Keratinocyte (primary cell): ENCODE measurements at regions not wholly inside any gene's neighbourhood (a gene's known extent, or its start where the extent isn't known, plus 50 kb on each side); places are given as distances from the start of the nearest gene placed in this dataset.

Source experiments
- DNase-seq: peaks from one replicate; pipeline ENCODE4 v3.0.0-alpha.2; 2011; ENCODE audit warnings: low read depth, missing footprints, low spot score
- FAIRE-seq: peaks from 2 replicates; lab custom pipeline; 2011; peaks lifted over from hg19 to GRCh38; lab: Jason Lieb, UNC
- H2AFZ ChIP-seq: 2 replicates; pipeline ENCODE4 v1.6.0; 2012; ENCODE audit warnings: low read length, control low read depth, inconsistent platforms; ENCODE audit not compliant: control insufficient read depth
- H3K27ac ChIP-seq: 2 replicates; pipeline ENCODE4 v1.5.1; 2011; ENCODE audit warnings: low read length; ENCODE audit not compliant: control insufficient read depth, insufficient read depth
- H3K27me3 ChIP-seq: 3 replicates; pipeline ENCODE4 v1.6.0; 2011; ENCODE audit warnings: low read length; ENCODE audit not compliant: control insufficient read depth, insufficient read depth; ENCODE audit errors: extremely low read depth
- H3K36me3 ChIP-seq, 2 experiments: 2 replicates in 1 of 2; 3 replicates in 1 of 2; pipeline ENCODE4 v1.5.1; 2011; ENCODE audit warnings: low read length in 2 of 2, mild to moderate bottlenecking in 1 of 2; ENCODE audit not compliant: control insufficient read depth in 2 of 2, insufficient read depth in 2 of 2; ENCODE audit errors: extremely low read depth in 1 of 2
- H3K4me1 ChIP-seq: 3 replicates; pipeline ENCODE4 v1.5.1; 2011; ENCODE audit warnings: low read length; ENCODE audit not compliant: control insufficient read depth, insufficient read depth; ENCODE audit errors: extremely low read depth
- H3K4me2 ChIP-seq: 3 replicates; pipeline ENCODE4 v1.6.0; 2011; ENCODE audit warnings: low read depth, low read length; ENCODE audit not compliant: control insufficient read depth, insufficient read depth; ENCODE audit errors: extremely low read depth
- H3K4me3 ChIP-seq, 3 experiments: fragments of 200-600 bp in 1 of 3; sonication (generic) in 1 of 3; 2 replicates in 2 of 3; 3 replicates in 1 of 3; pipeline ENCODE4 v1.5.1; 2011 to 2016; ENCODE audit warnings: low read length in 3 of 3, mild to moderate bottlenecking in 3 of 3, control low read depth in 2 of 3, inconsistent platforms in 1 of 3, low read depth in 1 of 3, mixed read lengths in 1 of 3, mixed run types in 1 of 3, moderate library complexity in 1 of 3; ENCODE audit not compliant: control insufficient read depth in 2 of 3, insufficient read depth in 2 of 3; ENCODE audit errors: extremely low read depth in 1 of 3
- H3K79me2 ChIP-seq: 2 replicates; pipeline ENCODE4 v1.6.0; 2012; ENCODE audit warnings: low read length; ENCODE audit not compliant: control insufficient read depth, insufficient read depth
- H3K9ac ChIP-seq: 3 replicates; pipeline ENCODE4 v1.6.0; 2011; ENCODE audit warnings: low read length; ENCODE audit not compliant: control insufficient read depth, insufficient read depth; ENCODE audit errors: extremely low read depth
- H3K9me1 ChIP-seq: 3 replicates; pipeline ENCODE4 v1.6.0; 2011; ENCODE audit warnings: low read length; ENCODE audit not compliant: control insufficient read depth, insufficient read depth; ENCODE audit errors: extremely low read depth
- H3K9me3 ChIP-seq: 2 replicates; pipeline ENCODE4 v1.5.1; 2012; ENCODE audit warnings: low read depth, low read length; ENCODE audit not compliant: control insufficient read depth
- H4K20me1 ChIP-seq: 3 replicates; pipeline ENCODE4 v1.6.0; 2011; ENCODE audit warnings: low read length; ENCODE audit not compliant: control insufficient read depth, insufficient read depth; ENCODE audit errors: extremely low read depth
- EZH2 ChIP-seq: IDR thresholded peaks from one replicate; pipeline ENCODE4 v1.6.1; 2012; ENCODE audit warnings: inconsistent platforms, mild to moderate bottlenecking, low read length, moderate library complexity
- dilution Hi-C: fragments of 300-500 bp; cut with MboI; formaldehyde crosslinking; loops from one replicate; pipeline ENCODE4 v1.7.0; 2020; ENCODE audit warnings: low sequenced_read_pairs; ENCODE audit not compliant: extremely low pct_ligation_motif_present
- TF ChIP-seq, protein P1 (sequence below), 3 experiments: IDR thresholded peaks in 1 of 3; conservative IDR thresholded peaks in 1 of 3; optimal IDR thresholded peaks in 1 of 3; 2 replicates in 2 of 3; 3 replicates in 1 of 3; pipeline versions ENCODE3 to v1.5.1; 2011; ENCODE audit warnings: low read length in 3 of 3, mild to moderate bottlenecking in 3 of 3, moderate library complexity in 2 of 3, control low read depth in 1 of 3, inconsistent platforms in 1 of 3; ENCODE audit not compliant: insufficient read depth in 2 of 3; ENCODE audit errors: extremely low read depth in 1 of 3

DNA sequence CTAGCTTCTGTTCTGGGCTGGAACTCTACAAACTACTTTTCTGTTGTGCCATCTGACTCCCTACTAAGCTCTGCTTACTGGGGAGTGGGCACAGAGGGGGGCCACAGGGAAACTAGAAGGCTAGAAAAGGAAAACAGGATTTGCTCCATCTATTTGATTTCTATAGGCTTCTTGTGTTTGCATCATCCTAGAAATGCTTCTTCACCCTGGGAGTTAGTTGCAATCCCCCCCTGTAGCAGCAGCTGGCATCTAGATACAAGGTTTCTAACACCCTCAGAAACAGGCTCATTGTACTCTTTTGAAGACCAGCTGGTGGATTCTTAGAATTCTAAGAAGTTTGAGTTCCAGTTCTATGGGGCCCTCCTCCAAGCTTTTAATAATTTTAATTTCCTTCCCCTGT is 213.4 kb downstream of the TMA16 start:
- dilution Hi-C loops: no loop called here
- Histone ChIP-seq H3K4me1 (no peaks in the 10 kb centered on the region), H3K79me2 (no peaks in the 10 kb centered on the region), H4K20me1 (no peaks in the 10 kb centered on the region), H3K27me3 (no peaks in the 10 kb centered on the region), H3K36me3 (no peaks in the 10 kb centered on the region), H3K4me3 (no peak overlapping the region), H3K27ac (no peak overlapping the region), H3K9me3 (no peaks in the 10 kb centered on the region), H2AFZ (no peak overlapping the region), H3K9ac (no peak overlapping the region), H3K9me1 (no peaks in the 10 kb centered on the region), H3K4me2 (no peak overlapping the region)
- FAIRE-seq (no peak), DNase-seq (no peak)
- no peak for TF ChIP-seq EZH2
- TF ChIP-seq, protein P1, sequence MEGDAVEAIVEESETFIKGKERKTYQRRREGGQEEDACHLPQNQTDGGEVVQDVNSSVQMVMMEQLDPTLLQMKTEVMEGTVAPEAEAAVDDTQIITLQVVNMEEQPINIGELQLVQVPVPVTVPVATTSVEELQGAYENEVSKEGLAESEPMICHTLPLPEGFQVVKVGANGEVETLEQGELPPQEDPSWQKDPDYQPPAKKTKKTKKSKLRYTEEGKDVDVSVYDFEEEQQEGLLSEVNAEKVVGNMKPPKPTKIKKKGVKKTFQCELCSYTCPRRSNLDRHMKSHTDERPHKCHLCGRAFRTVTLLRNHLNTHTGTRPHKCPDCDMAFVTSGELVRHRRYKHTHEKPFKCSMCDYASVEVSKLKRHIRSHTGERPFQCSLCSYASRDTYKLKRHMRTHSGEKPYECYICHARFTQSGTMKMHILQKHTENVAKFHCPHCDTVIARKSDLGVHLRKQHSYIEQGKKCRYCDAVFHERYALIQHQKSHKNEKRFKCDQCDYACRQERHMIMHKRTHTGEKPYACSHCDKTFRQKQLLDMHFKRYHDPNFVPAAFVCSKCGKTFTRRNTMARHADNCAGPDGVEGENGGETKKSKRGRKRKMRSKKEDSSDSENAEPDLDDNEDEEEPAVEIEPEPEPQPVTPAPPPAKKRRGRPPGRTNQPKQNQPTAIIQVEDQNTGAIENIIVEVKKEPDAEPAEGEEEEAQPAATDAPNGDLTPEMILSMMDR (optimal IDR thresholded peaks at IDR 0.05 in 1 of 3, IDR thresholded peaks at IDR 0.05 in 1 of 3, conservative IDR thresholded peaks at IDR 0.05 in 1 of 3; ENCODE audit: extremely low read depth in 1 of 3, insufficient read depth in 2 of 3, low read length in 3 of 3): no peak

DNA sequence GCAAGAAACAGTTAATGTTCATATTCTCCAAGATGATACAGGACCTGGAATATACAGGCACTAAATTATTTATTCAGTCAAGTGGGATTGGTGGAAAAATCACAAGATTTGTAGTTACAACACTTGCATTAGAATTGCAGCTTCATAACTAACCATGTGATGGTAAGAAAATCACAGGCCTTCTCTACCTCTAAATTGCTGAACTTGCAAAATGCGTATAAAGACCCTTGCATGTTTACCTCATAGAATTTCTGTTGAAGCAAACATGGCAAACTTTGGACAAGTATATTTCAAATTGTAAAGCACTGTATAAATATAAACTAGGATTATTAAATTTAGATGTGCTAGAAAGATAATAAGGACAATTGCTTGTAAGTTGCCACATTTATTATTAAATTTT is 215.1 kb downstream of the TMA16 start:
- dilution Hi-C loops: no loop called here
- TF ChIP-seq, protein P1 (optimal IDR thresholded peaks at IDR 0.05 in 1 of 3, IDR thresholded peaks at IDR 0.05 in 1 of 3, conservative IDR thresholded peaks at IDR 0.05 in 1 of 3; ENCODE audit: extremely low read depth in 1 of 3, insufficient read depth in 2 of 3, low read length in 3 of 3): no peak
- TF ChIP-seq EZH2: no peak
- no peaks in the 10 kb centered on the region for H3K36me3 ChIP-seq

More for the DNA sequence above, 215.1 kb downstream of the TMA16 start:
- no peaks in the 10 kb centered on the region for H3K79me2 ChIP-seq
- H3K4me1 ChIP-seq: no peaks in the 10 kb centered on the region
- DNase-seq (no peak), FAIRE-seq (no peak)
- no peak overlapping the region for H3K4me2 ChIP-seq
- H3K4me3 ChIP-seq: no peak overlapping the region
- H3K9me1 ChIP-seq: no peaks in the 10 kb centered on the region
- no peaks in the 10 kb centered on the region for H4K20me1 ChIP-seq
- H3K9ac ChIP-seq: no peak overlapping the region
- no peak overlapping the region for H2AFZ ChIP-seq
- H3K9me3 ChIP-seq: no peaks in the 10 kb centered on the region
- H3K27ac ChIP-seq: no peak overlapping the region
- H3K27me3 ChIP-seq: no peaks in the 10 kb centered on the region
